Inflammatory macrophage treated with lipopolysaccharide for 4 hours (primary cell): ENCODE measurements at regions not wholly inside any gene's neighbourhood (a gene's known extent, or its start where the extent isn't known, plus 50 kb on each side); places are given as distances from the start of the nearest gene placed in this dataset.
A peak's percentile ranks its signal among the peaks of the same experiment; 100 is the strongest.
"Not testable (repeated sequence)": the region's sequence is repeated elsewhere in the genome, so short reads cannot be mapped to it uniquely, and the experiment has no call there.

ENCODE experiments used
- DNase-seq: peaks from one replicate; pipeline ENCODE4 v3.0.0-alpha.2; 2020

DNA sequence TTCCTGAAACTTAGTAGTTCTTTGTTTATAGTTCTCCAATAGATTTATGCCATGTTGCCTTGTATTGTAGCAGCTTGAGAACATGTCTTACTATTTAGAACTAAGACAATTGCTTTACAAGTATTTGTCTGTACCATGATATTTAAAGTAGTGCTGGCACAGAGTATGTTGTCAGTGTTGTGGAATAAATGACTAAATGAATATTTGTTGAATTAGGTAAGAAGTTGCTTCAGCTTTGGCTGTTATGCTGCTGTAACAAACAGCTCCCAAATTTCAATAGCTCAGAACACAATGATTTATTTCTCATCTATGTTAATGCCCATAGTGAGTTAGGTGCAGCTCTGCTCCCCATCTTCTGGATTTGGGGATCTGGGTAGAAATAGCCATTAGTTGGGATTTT, 90.2 kb upstream of the VCAM1 start:
- DNase-seq = no peak

DNA sequence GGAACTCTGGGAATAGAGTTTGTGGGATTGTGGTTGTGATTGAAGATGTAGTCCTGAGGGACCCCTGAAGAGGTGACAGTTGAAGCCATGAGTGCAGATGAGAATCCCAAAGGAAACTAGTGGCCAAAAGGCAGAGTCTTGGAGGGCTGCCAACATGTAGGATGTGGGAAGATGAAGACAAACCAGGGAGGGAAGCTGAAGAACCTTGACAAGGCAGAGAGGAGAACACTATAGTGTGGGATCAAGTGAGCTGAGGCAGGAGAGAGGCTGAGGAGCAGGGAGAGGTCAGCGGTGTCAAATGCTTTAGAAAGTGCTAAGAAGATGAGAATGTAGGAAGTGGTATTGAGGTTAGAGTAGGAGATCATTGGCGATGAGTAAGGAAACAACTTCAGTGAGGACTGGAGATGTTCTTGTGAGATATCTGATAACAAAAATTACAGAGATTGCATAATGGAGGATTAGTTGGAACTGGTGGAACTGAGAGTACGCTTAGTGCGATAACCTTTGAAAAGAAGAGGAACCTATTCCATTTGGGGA, 88.5 kb upstream of the VCAM1 start:
- peak; percentile 65 for DNase-seq

DNA sequence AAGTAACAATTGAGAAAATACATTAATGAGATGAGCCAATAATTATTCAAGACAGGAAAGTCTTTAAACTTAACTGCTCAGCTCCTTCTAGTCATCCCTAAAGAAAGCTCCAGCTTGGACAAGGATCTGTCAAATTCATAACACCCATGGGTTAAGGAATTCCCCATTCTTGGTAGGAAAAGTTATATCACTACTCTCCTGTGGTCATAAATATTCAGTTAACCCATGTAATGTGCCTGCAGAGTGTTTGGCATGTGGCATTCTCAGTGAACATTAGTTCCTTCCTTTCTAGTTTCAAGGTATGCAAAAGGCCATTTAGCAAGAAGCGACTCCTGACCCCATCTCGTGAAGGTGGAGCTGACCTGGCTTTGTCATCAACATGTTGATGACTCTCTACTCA, 76.7 kb upstream of the VCAM1 start:
- DNase-seq = no peak

DNA sequence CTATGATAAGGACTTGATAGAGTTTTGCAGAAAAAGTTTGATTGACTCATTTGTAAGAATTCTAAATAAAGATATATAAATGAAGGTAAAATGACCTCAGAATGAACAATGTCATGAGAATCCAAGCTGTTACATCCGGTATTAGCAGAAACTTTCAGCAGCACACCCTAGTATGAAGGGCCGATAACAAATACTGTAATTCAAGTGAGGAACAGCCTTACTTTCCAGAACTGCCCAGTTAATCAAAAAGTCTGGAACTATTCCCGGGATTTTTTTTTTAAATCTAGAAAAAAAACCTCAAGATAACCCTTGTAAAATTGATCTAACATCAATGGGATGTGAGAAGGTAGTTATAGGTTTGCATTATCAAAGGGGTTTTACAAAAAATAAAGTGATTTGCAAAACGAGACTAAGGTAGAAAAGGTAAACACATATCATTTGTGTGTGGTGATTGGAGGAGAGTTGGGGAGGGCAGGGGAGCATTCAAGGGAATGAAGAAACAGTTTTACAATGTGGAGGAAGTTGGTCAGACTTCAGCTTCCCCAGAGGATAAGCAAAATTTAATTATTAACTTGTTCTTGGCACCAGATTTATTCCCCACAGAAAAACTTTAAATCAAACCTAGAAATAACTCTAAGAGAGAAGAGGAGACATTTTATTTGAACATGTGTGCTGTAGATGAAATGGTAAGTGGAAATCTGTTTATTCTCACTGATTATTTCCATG, 75.9 kb upstream of the VCAM1 start:
- DNase-seq = no peak

DNA sequence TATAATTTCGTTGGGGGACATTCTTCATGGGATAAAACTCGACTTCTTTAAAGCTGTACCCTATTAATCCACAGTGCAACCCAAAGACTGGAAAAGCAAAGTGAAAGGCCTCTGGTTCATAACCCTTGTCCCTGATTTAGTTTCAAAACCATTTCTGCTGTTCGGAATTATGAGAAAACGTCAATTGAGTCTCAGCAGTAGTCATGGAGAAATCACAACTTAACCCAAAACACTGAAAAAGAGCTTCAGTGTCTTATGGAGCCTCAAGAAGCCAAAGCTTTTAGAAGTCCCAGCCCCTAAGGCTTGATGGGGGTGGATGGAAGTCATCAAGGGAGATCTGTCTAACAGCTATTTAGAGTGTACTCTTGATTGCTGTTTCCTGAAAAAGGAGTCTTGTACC, 73.5 kb upstream of the VCAM1 start:
- no peak for DNase-seq

DNA sequence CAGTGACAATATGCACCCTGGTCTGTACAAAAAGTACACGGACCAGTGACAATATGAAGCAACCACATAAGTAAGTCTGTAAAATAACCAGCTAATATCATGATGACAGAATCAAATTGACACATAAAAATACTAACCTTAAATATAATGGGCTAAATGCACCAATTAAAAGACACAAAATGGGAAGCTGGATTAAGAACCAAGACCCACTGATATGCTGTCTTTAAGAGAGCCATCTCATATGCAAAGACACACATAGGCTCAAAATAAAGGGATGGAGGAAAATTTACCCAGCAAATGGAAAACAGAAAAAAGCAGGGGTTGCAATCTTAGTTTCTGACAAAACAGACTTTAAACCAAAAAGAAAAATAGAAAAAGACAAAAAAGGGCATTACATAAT, 70.4 kb upstream of the VCAM1 start:
- DNase-seq = no peak

DNA sequence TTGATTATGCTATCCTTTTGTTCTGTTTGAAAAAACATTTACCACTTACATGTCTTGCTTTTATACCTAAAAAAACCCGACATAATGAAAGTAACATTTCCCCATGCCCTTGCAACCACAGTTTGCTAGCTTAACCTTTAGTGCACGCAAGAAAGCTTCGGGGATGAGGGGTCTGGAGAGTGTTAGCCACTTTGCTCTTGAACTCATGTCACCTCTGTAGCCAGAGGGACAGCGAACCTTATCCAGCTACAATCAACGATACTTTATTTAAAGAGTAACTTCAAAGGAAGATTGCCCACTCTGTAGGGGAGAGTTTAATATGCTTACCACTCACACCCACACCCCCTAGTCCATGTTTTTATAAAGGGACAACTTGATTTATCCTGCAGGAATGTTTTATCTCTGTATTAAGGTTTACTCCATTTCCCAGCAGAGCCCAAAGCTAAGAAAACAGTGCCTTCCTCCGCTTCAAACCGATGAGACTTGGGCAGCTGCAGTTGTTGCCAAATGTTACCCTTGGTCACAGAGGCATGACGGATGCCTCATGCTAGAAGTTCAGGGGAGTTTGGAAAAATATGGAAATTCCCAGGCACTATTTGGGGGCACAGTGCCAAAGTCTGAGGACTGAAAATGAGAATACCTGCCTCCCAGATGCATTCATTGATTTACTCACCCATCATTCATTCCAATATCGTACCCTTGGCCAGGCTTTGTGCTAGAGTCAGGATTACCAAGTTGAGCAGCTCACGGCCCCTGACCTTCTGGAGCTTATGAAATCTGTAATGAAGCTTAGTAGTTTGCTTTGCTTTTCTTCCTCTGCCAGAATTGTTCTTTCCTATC, 61.4 kb upstream of the VCAM1 start:
- DNase-seq = no peak

DNA sequence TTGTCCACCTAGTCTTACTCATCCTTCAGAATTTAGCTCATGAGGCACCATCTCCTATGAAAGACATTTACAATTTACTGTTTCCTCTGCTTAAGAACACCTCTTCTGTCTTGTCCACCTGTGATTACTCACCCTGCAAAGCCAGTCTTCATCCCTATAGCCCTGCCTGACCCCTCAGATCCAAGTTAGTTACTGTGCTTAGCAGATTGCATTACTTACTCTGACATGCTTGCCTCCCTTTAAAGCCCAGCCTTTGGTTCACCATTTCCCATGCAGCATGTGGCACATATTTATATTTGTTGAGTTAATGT, 60.9 kb upstream of the VCAM1 start:
- DNase-seq = no peak

DNA sequence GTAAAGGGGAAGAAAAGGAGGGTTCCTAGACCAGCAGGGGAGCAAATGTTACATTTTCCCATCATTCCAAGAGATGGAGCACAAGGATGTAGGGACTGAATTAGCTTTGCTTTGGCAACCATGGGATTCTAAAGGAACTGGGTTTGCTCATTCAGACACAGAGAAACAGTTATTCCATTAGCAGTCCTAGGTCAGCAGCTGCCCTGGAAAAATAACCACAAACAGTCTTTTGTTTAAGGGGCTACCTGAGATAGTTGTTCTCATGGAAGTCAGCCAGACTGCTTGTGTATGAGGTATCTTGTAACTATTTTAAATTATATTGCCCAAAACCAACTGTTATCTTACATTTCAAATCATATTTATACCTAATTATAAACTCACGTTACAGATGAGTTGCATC, 58.4 kb upstream of the VCAM1 start:
- DNase-seq = no peak

DNA sequence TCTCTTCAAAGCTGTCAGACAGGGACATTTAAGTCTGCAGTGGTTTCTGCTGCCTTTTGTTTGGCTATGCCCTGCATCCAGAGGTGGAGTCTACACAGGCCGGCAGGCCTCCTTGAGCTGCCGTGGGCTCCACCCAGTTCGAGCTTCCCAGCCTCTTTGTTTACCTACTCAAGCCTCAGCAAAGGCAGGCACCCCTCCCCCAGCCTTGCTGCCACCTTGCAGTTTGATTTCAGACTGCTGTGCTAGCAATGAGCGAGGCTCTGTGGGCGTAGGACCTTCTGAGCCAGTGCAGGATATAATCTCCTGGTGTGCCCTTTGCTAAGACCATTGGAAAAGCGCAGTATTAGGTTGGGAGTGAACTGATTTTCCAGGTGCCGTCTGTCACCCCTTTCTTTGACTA, 51.0 kb upstream of the VCAM1 start:
- not testable (repeated sequence) for DNase-seq
